ACC112 (cell line): ENCODE measurements at regions not wholly inside any gene's neighbourhood (a gene's known extent, or its start where the extent isn't known, plus 50 kb on each side); places are given as distances from the start of the nearest gene placed in this dataset.

ENCODE experiments used
- H2AFZ ChIP-seq: fragments of 200-600 bp; sonication (generic); one replicate; pipeline ENCODE4 v1.6.0; 2017; ENCODE audit warnings: antibody characterized with exemption, low read length; ENCODE audit not compliant: unreplicated experiment
- H3K27ac ChIP-seq: fragments of 200-600 bp; sonication (generic); 2 replicates; pipeline ENCODE4 v1.5.1; 2014; ENCODE audit warnings: low read depth, mild to moderate bottlenecking, antibody characterized with exemption, low read length, moderate library complexity
- H3K27me3 ChIP-seq: fragments of 200-600 bp; sonication (generic); 2 replicates; pipeline ENCODE4 v1.6.1; 2014; ENCODE audit warnings: mild to moderate bottlenecking, antibody characterized with exemption, low read length, moderate library complexity, mixed read lengths; ENCODE audit not compliant: insufficient read depth
- H3K36me3 ChIP-seq: fragments of 200-600 bp; sonication (generic); 2 replicates; pipeline ENCODE4 v1.6.1; 2016; ENCODE audit warnings: mild to moderate bottlenecking, antibody characterized with exemption, low read length, moderate library complexity, mixed read lengths; ENCODE audit not compliant: insufficient read depth
- H3K4me1 ChIP-seq: fragments of 200-600 bp; sonication (generic); one replicate; pipeline ENCODE4 v1.6.1; 2016; ENCODE audit warnings: low read length, mixed read lengths; ENCODE audit not compliant: insufficient read depth, unreplicated experiment, control insufficient read depth
- H3K4me3 ChIP-seq: fragments of 200-600 bp; sonication (generic); 2 replicates; pipeline ENCODE4 v1.5.1; 2014; ENCODE audit warnings: mild to moderate bottlenecking, low read depth, low read length
- H3K79me2 ChIP-seq: fragments of 200-600 bp; sonication (generic); one replicate; pipeline ENCODE4 v1.6.0; 2016; ENCODE audit warnings: low read length; ENCODE audit not compliant: control insufficient read depth, unreplicated experiment, insufficient read depth

- Histone ChIP-seq H3K36me3 (no peaks in the 10 kb centered on the region), H2AFZ (no peak overlapping the region), H3K27me3 (no peaks in the 10 kb centered on the region), H3K4me3 (no peak overlapping the region), H3K79me2 (no peaks in the 10 kb centered on the region), H3K4me1 (no peaks in the 10 kb centered on the region), H3K27ac (no peak overlapping the region)
These were observed 295.0 kb upstream of the NCAM2 start for GRCh38 chr21:20703112-20703767.

- no peaks in the 10 kb centered on the region for H3K36me3 ChIP-seq
- H3K4me3 ChIP-seq, result no peak overlapping the region
- H3K4me1 ChIP-seq, result no peaks in the 10 kb centered on the region
- no peak overlapping the region for H2AFZ ChIP-seq
- H3K27ac ChIP-seq, result no peak overlapping the region
- H3K27me3 ChIP-seq, result no peaks in the 10 kb centered on the region
- H3K79me2 ChIP-seq, result no peaks in the 10 kb centered on the region
These were observed 277.6 kb upstream of the NCAM2 start for GRCh38 chr21:20720623-20721022.

- Histone ChIP-seq H3K36me3 (no peaks in the 10 kb centered on the region), H3K4me3 (no peak overlapping the region), H3K79me2 (no peaks in the 10 kb centered on the region), H2AFZ (no peak overlapping the region), H3K27ac (no peak overlapping the region), H3K4me1 (no peaks in the 10 kb centered on the region), H3K27me3 (no peaks in the 10 kb centered on the region)
These were observed 277.1 kb upstream of the NCAM2 start for GRCh38 chr21:20721151-20721550.

- H2AFZ ChIP-seq, result no peak overlapping the region
- no peak overlapping the region for H3K4me3 ChIP-seq
- no peaks in the 10 kb centered on the region for H3K36me3 ChIP-seq
- H3K27ac ChIP-seq, result no peak overlapping the region
- H3K79me2 ChIP-seq, result no peaks in the 10 kb centered on the region
- H3K4me1 ChIP-seq, result no peaks in the 10 kb centered on the region
- no peaks in the 10 kb centered on the region for H3K27me3 ChIP-seq
These were observed 269.5 kb upstream of the NCAM2 start for GRCh38 chr21:20728691-20729090.

GRCh38 chr21:20729376-20729775, 268.8 kb upstream of the NCAM2 start:
- no peak overlapping the region for H2AFZ ChIP-seq
- H3K79me2 ChIP-seq, result no peaks in the 10 kb centered on the region
- no peaks in the 10 kb centered on the region for H3K4me1 ChIP-seq
- H3K4me3 ChIP-seq, result no peak overlapping the region
- H3K36me3 ChIP-seq, result no peaks in the 10 kb centered on the region
- no peak overlapping the region for H3K27ac ChIP-seq
- no peaks in the 10 kb centered on the region for H3K27me3 ChIP-seq

GRCh38 chr21:20730441-20730840, 267.8 kb upstream of the NCAM2 start:
- Histone ChIP-seq H3K4me1 (no peaks in the 10 kb centered on the region), H3K27me3 (no peaks in the 10 kb centered on the region), H3K79me2 (no peaks in the 10 kb centered on the region), H3K4me3 (no peak overlapping the region), H3K36me3 (no peaks in the 10 kb centered on the region), H3K27ac (no peak overlapping the region), H2AFZ (no peak overlapping the region)

GRCh38 chr21:20735257-20735656, 263.0 kb upstream of the NCAM2 start:
- Histone ChIP-seq H2AFZ (no peak overlapping the region), H3K36me3 (no peaks in the 10 kb centered on the region), H3K4me3 (no peak overlapping the region), H3K27ac (no peak overlapping the region), H3K27me3 (no peaks in the 10 kb centered on the region), H3K4me1 (no peaks in the 10 kb centered on the region), H3K79me2 (no peaks in the 10 kb centered on the region)

- Histone ChIP-seq H3K27me3 (no peaks in the 10 kb centered on the region), H3K36me3 (no peaks in the 10 kb centered on the region), H3K4me1 (no peaks in the 10 kb centered on the region), H3K4me3 (no peak overlapping the region), H3K79me2 (no peaks in the 10 kb centered on the region), H2AFZ (no peak overlapping the region), H3K27ac (no peak overlapping the region)
These were observed 260.8 kb upstream of the NCAM2 start for GRCh38 chr21:20737227-20737913.

- Histone ChIP-seq H3K79me2 (no peaks in the 10 kb centered on the region), H3K36me3 (no peaks in the 10 kb centered on the region), H2AFZ (no peak overlapping the region), H3K27me3 (no peaks in the 10 kb centered on the region), H3K4me3 (no peak overlapping the region), H3K4me1 (no peaks in the 10 kb centered on the region), H3K27ac (no peak overlapping the region)
These were observed 258.8 kb upstream of the NCAM2 start for GRCh38 chr21:20739421-20739820.

GRCh38 chr21:20741445-20741844, 256.8 kb upstream of the NCAM2 start:
- Histone ChIP-seq H3K4me3 (no peak overlapping the region), H3K27me3 (no peaks in the 10 kb centered on the region), H3K4me1 (no peaks in the 10 kb centered on the region), H3K36me3 (no peaks in the 10 kb centered on the region), H3K79me2 (no peaks in the 10 kb centered on the region), H3K27ac (no peak overlapping the region), H2AFZ (no peak overlapping the region)

- Histone ChIP-seq H3K36me3 (no peaks in the 10 kb centered on the region), H2AFZ (no peak overlapping the region), H3K79me2 (no peaks in the 10 kb centered on the region), H3K4me3 (no peak overlapping the region), H3K27ac (no peak overlapping the region), H3K27me3 (no peaks in the 10 kb centered on the region), H3K4me1 (no peaks in the 10 kb centered on the region)
These were observed 238.0 kb upstream of the NCAM2 start for GRCh38 chr21:20760221-20760620.
